GM12864 (cell line): ENCODE measurements at regions not wholly inside any gene's neighbourhood (a gene's known extent, or its start where the extent isn't known, plus 50 kb on each side); places are given as distances from the start of the nearest gene placed in this dataset.

Experiments
- DNase-seq: peaks from one replicate; pipeline ENCODE4 v3.0.0-alpha.2; 2011; ENCODE audit warnings: low read depth
- H3K4me3 ChIP-seq: 2 replicates; pipeline ENCODE4 v1.5.1; 2011; ENCODE audit warnings: mild to moderate bottlenecking, low read depth, low read length, control low read depth
- TF ChIP-seq, protein P1 (sequence below): IDR thresholded peaks from 2 replicates; pipeline ENCODE4 v1.5.1; 2011; ENCODE audit warnings: low read depth, mild to moderate bottlenecking, moderate library complexity, low read length, control low read depth, inconsistent platforms; ENCODE audit errors: missing control alignments

DNA sequence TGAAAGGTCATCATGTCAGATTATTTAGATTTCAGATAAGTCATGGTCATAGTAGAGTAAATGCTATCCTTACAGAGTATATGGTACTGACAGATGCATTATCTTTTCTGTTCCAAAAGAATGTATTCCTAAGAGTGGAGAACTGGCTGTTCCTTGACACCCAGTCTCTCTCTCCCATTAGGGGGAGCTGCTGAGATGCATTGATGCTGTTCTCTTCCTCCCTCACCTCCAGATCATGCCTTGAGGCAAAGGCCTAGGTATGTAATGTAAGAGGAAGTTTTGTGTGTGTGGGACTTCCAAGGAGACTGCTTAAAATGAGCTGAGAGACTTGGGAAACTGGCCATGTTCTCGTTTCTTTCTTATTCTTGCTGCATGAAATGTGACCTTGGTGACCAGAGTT is 979.5 kb upstream of the CELF4 start:
- DNase-seq, result peak; percentile 5

DNA sequence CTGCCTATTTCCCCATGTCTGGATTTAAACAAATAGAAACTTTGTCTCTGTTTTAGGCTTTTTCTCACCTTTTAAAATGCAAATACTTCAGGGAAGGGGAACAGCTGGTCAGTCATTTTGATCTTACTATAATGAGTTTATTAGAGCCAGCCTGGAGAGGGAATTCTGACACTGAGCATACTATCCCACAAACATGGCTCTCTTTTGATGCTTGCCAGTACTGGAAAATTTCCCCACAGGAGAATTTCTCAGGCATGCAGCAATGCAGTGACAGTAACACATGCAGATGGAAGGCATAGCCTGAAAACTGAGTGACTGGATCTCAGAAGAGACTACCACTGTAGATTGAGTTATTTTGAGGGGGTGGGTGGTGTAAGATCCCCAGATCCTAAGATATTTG is 974.3 kb upstream of the CELF4 start:
- DNase-seq, result no peak
- H3K4me3 ChIP-seq, result no peak overlapping the region
- TF ChIP-seq, protein P1, sequence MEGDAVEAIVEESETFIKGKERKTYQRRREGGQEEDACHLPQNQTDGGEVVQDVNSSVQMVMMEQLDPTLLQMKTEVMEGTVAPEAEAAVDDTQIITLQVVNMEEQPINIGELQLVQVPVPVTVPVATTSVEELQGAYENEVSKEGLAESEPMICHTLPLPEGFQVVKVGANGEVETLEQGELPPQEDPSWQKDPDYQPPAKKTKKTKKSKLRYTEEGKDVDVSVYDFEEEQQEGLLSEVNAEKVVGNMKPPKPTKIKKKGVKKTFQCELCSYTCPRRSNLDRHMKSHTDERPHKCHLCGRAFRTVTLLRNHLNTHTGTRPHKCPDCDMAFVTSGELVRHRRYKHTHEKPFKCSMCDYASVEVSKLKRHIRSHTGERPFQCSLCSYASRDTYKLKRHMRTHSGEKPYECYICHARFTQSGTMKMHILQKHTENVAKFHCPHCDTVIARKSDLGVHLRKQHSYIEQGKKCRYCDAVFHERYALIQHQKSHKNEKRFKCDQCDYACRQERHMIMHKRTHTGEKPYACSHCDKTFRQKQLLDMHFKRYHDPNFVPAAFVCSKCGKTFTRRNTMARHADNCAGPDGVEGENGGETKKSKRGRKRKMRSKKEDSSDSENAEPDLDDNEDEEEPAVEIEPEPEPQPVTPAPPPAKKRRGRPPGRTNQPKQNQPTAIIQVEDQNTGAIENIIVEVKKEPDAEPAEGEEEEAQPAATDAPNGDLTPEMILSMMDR, result no peak

More for the DNA sequence above, 979.5 kb upstream of the CELF4 start:
- H3K4me3 ChIP-seq, result no peak overlapping the region
- TF ChIP-seq, protein P1, result peak; percentile 51

DNA sequence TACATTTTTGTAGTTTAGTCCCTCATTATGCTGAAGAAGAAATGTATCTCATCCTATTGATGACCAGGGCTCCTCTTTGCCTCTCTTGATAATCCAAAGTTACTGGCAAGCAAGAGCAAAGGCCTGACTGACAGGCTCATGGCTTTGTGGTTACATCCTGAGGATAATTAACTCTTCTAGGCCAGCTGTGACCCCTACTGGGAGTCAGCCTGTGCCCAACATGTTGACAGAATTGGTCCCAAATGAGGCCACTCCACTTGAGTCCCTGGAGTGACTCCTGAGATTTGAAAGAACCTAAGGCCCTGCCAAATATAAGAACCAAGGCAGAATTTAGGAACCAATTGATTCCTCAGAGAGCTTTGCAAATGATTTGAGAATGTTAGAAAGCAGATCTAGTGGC is 973.8 kb upstream of the CELF4 start:
- TF ChIP-seq, protein P1, result no peak
- DNase-seq, result no peak
- H3K4me3 ChIP-seq, result no peak overlapping the region

DNA sequence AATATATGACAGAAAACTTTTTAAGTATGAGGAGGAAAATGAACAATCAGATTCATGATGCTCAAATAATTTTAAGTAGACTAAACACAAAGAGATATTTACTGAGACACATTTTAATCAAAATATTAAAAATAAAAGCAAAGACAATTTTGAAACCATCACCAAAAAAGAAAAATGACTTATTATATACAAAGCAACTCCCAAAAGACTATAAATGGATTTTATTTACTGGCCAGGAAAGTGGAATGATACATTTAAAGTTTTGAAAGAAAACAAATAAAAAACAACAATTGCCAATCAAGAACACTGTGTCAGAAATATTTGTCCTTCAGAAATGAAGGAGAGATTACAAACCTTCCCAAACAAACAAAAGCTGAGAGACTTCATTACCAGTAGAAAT is 968.5 kb upstream of the CELF4 start:
- H3K4me3 ChIP-seq, result no peak overlapping the region
- no peak for DNase-seq
- TF ChIP-seq, protein P1, result no peak

DNA sequence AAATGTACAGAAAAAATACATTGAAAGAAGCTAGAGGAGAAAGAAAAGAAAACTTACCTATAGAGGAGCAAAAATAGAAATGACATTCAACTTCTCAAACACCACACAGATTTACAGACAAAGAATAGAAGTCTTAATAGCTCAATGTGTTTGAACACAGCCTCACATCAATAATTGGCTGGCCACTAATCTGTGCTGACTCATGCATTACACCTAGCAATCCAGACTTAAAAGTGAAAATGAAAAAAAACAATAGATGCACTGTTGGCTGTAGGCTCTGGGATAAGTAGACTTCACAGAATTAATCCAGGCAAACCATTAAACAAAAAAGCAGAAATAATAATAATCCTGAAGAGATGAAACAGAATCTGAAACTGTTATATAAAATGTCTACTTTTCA is 961.3 kb upstream of the CELF4 start:
- H3K4me3 ChIP-seq, result no peak overlapping the region
- no peak for DNase-seq
- TF ChIP-seq, protein P1, result no peak

DNA sequence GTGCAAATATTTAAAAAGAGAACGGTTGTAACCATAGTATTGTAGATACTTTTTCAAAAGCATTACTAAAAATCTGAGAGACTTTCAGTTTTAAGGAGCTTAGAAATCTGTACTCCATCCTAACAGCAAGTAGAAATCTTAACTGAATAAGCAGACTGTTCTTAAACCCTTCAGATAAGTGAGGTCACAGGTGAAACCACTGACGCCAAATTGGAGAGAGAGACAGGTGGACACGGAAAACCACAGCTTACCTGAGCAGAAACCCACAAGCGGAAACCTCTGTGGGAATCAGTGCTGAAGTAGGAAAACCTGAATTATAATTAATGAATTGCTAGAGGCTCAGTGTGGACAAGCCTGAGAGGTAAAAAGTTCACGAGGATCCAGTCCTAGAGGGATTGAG is 959.4 kb upstream of the CELF4 start:
- TF ChIP-seq, protein P1, result no peak
- no peak for DNase-seq
- no peak overlapping the region for H3K4me3 ChIP-seq

DNA sequence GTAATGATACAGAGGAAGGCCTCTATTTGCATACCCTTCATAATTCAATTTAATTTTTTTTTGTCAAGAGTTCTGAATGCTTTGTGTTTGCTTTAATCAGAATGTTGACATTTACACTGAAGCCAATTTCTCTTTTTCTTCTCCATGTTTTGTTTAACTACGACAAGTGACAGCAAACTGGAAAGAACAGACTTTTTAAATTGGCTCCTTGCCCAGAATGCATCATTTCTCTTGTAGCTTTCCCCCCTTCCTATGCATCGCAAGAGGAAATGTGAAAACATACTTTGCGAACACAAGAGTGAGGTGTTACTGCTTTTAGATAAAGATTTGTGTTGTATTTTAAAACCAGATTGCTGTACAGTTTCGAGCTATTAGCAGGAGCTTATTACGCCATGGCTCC is 955.2 kb upstream of the CELF4 start:
- DNase-seq, result no peak
- H3K4me3 ChIP-seq, result no peak overlapping the region

More for the DNA sequence above, 955.2 kb upstream of the CELF4 start:
- TF ChIP-seq, protein P1, result no peak
